ENCODE measurements at regions not wholly inside any gene's neighbourhood (a gene's known extent, or its start where the extent isn't known, plus 50 kb on each side); places are given as distances from the start of the nearest gene placed in this dataset.

DNA sequence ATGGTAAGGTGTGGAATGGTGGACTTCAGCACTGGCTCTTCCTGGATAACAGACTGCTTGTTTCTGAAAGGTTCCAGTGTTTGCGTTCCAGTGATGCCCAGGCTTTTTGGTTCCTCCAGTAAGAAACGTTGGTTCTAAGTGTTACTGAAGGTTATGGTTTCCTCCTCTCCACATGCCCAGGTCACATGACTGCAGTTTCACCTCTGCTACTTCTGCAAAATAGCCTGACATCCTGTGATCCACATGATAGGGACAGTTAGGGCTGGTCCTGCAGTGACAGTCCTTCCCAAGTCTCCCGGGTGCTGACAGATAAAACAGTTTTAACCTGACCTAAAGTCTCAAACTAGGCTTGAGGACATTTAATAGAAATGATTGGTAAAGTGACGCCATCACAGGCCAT is 132.2 kb upstream of the CST7 start:
- TF ChIP-seq, protein P1, sequence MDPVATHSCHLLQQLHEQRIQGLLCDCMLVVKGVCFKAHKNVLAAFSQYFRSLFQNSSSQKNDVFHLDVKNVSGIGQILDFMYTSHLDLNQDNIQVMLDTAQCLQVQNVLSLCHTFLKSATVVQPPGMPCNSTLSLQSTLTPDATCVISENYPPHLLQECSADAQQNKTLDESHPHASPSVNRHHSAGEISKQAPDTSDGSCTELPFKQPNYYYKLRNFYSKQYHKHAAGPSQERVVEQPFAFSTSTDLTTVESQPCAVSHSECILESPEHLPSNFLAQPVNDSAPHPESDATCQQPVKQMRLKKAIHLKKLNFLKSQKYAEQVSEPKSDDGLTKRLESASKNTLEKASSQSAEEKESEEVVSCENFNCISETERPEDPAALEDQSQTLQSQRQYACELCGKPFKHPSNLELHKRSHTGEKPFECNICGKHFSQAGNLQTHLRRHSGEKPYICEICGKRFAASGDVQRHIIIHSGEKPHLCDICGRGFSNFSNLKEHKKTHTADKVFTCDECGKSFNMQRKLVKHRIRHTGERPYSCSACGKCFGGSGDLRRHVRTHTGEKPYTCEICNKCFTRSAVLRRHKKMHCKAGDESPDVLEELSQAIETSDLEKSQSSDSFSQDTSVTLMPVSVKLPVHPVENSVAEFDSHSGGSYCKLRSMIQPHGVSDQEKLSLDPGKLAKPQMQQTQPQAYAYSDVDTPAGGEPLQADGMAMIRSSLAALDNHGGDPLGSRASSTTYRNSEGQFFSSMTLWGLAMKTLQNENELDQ (tag by site-specific recombination; IDR thresholded peaks at IDR 0.05; ENCODE audit: low read depth), result no peak
- TF ChIP-seq, protein P2, sequence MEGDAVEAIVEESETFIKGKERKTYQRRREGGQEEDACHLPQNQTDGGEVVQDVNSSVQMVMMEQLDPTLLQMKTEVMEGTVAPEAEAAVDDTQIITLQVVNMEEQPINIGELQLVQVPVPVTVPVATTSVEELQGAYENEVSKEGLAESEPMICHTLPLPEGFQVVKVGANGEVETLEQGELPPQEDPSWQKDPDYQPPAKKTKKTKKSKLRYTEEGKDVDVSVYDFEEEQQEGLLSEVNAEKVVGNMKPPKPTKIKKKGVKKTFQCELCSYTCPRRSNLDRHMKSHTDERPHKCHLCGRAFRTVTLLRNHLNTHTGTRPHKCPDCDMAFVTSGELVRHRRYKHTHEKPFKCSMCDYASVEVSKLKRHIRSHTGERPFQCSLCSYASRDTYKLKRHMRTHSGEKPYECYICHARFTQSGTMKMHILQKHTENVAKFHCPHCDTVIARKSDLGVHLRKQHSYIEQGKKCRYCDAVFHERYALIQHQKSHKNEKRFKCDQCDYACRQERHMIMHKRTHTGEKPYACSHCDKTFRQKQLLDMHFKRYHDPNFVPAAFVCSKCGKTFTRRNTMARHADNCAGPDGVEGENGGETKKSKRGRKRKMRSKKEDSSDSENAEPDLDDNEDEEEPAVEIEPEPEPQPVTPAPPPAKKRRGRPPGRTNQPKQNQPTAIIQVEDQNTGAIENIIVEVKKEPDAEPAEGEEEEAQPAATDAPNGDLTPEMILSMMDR (tag by site-specific recombination; IDR thresholded peaks at IDR 0.05), result no peak
- TF ChIP-seq ZBTB21 (tag by site-specific recombination; IDR thresholded peaks at IDR 0.05), result no peak
